Inferior parietal cortex (tissue), 1 donor: ENCODE measurements at regions not wholly inside any gene's neighbourhood (a gene's known extent, or its start where the extent isn't known, plus 50 kb on each side); places are given as distances from the start of the nearest gene placed in this dataset.

ENCODE experiments used
- DNase-seq: peaks from one replicate; pipeline ENCODE4 v3.0.0-alpha.2; 2016; ENCODE audit errors: extremely low spot score

DNA sequence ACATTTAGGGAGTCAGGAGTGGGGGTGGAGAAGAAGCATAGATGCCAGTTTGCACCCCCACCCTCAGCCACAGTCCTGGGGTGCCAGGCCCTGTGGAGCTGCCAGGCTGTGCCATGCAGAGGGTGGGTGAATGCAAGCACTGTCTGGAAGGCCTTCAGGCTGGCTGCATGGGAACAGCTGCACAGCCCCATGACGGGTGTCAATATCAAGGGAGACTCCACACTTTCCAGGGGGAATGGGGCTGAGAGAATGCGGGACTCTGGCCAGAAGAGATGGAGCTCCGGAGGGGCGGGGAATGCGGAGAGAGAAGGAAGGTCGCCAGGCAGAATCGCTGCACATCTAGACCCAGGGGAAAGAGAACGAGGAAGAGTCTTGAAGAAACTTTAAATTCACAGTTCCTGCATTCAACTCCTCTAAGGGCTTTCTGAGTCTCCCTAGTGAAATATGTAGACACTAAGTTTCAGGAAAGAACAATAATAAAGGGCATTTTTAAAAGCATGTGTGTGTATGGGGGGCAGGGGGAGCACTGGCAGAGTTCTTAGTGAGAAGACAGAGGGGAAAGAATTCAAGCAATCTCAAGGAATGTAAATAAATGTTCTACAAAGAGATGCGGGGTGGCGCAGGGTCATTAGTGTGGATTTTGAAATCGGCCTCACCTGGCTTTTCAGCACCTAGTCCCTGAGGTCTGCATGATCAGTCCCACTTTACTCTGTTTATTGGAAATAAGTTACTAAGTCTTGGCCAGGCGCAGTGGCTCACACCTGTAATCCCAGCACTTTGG lies 59.1 kb downstream of the BOD1 start:
- DNase-seq = peak; percentile 85

DNA sequence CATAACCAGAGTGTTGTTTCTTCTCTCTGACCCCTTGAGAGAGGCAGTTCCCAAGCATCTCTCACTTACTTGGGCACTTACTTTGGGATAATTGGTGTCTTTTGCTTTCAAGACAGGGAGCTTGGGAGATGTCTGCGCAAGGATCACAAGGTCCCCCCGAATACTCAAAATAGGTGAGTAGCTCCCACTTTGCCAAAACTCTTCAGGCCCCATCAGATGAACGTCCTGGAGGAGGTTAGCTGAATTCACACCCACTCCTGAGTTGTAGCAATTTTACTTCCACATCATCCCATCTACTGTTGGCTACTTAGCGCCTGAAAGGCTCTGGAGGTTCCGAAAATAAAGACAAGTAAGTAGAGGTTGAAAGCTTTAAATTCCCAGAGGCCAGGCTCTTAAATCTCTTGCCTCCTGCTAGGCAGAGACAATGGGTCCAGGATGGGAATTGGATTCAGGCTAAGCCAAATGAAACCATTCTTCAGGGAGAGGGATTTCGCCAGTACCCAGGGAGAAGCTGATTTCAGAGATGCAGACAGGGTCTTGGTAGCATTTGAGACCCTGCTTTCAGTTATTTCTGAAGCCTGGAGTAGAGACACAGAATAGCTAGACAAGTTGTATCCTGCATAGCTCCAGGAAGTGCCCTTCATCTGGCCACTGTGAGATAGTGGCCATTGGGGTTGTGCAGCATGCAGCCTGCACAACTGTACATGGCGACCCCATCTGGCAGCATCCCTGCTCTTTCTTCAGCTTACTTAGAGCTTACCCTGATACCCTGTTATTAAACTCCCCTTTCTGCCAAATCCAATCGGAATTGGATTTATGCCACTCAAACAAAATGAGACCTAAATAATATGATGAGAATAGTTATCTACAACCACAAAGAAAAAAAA lies 60.1 kb downstream of the BOD1 start:
- DNase-seq = peak; percentile 30

DNA sequence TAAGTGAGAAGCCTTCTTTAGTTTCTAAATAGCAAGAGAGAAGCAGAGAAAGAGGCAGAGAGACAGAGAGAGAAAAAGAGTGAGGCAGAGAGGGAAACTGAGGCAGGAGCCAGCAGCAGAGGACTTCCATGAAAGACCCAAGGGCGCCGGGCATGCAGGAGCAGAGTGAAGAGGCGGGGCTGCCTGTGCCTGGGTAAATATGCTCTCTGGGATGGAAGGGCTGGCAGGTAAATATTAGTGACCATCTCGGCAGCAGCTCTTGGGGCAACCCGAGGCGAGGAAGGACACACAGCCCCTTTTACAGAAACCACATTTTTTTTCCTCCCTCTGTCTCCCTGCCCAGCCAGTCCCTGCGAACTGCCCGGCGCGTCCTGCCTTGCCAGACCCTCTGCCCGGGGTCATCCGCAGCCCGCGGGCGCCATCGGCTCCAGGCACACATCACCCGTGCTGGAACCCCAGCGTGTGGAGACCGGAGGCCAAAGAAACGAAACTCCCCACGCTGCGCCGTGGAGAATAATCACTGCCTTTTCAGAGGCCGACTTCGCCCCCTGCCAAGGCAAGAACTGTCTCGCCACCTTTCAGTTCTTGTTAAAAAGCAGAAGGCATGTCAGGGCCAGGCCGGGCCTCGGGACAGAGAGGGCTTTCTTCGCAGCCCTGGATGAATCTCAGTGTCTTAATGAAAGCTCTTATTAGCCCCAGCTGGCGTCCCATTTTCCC lies 61.3 kb downstream of the BOD1 start:
- peak; percentile 47 for DNase-seq

DNA sequence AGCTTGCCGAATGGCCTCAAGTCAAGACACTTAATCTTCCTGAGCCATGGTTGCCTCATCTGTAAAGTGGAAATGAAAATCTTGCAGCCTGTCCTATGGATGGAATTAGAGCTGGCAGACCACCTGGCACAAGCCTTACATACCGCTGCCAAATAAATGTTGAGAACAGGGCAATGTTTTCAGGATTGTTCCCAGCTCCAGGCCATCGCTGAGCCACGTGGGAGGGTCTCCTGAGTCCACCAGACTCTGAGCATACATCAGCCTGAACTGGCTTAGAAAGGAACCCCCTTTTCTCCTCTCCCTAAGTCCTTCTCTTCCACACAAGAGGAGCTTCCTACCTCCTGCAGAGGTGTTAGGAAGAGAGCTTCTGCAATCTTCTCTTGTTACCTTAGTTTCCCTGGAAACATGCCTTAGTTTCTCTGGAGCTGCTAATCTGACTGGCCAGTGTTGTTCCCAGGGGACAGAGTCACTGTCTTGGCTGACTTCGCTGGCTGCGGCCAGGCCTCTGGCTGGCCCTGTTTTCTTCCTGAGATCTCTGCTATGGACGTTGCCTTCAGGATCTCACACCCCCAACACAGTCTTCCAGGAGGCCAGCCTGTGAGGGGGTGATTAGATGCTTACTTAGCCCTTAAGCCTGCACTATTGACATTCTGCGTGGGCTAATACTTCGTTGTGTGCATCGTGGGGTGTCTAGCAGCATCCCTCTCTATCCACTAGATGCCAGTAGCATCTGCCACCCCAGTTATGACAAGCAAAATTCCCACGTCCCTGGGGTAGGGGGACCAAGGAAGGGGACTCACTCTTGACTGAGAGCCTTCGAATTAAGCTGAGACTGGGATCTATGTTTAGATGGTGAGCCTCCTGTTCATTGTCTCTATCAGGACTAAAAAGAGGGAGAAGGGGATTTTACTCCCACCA lies 62.2 kb downstream of the BOD1 start:
- no peak for DNase-seq

DNA sequence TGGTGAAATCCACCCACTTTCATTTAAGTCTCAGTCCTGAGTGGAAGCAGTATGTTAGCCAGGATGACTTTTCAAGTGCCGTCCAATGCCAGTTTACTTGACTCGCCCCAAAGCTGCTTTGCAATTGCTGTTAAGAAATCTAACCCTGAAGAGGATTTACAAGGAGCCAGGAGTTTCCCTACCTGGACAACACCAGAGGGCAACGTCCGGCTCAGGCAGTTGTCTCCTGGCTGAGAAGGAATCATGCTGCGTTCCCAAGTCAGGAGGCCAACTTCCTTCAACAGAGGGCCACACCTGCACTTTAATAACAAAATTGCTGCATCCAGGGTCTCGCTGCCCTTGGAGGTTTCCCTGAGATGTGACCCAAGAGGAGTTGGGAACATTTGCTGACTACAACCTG lies 65.8 kb downstream of the BOD1 start:
- no peak for DNase-seq

DNA sequence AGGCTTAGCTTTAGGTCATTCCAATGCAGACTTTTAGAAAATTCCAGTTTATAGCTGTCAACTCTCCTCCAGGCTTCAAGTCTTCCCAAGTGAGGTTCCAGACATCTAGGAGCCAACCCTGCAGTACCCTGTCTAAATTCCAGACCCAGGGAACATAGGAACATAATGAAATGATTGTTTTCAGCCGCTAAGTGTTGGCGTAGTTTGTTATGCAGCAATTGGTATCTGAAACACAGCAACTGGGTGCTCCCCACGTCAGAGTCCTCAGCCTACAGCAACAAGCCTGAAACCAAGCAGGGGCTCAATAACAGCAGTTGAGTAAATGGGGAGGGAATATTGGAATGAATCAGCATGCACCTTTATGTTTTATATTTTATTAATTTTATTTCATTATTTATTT lies 66.8 kb downstream of the BOD1 start:
- DNase-seq = no peak

DNA sequence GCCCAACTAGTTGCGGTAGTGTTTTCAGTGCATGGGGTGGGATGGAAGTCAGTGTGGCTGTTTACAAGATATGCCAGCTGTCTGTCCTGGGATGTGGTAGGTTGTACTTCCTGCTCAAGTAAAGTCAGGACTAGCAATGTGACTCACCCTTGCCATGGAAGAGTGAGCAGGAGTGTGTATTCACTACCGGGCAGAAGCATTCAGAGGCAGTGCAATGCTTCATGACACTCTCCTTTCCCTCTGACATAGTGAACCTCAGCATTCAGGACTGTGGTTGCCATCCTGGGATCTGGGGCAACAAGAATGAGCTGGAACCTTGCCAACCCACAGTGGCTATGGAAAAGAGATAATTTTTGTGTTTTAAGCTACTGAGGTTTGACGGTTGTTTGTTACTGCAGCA lies 68.9 kb downstream of the BOD1 start:
- no peak for DNase-seq

DNA sequence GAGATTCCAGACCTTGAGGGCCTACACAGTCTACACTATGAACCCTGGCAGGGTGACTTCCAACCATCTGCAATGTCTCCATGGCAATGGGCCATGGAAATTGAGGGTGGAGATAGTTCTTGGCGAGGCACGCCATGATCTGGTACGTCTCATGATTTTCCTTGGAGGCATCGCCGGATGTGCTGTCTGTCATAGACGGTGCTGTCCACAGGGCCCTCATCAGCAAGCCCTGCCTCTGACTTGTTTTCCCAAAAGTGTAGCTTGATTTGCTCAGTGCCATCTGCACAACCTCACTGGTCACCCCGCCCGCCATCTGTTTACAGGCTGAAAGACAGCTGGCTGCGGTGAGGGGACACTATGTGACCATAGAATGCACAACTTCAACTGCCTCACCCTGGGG lies 73.5 kb downstream of the BOD1 start:
- no peak for DNase-seq

DNA sequence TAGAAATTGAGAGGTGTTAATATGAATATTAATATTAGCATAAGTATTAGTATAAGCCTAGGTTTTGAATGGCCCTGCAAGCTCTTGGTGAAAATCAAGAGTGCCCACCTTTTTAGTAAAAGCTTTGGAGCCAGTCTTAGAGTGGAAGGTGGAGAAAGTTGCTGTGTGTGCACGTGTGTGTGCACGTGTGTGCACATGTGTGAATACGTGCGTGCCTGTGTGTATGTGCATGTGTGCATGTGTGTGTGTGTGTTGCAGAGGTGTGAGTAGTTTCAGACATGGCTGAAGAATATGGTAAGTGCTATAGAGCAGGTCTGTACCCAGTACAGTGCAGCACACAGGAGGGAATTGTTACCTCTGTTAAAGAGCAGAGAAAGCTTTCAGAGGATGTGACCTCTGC lies 74.3 kb downstream of the BOD1 start:
- no peak for DNase-seq

DNA sequence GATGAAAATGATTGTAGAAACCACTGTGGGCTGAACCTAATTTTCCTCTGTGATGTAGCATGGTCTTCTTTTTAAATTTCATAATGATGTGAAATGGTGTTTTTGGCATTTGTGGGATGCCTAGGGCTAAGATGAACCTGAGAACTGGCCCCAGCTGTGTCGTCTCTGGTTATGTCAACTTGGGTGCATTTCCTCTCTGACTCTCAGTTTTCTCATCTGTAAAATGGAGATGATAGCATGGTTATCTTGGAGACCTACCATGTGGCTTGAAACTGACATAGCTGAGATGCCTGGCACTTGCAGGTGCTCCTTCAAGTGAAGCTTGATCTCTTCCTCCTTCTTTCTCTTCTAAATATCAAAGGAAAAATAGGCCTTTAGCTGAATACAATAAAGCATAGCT lies 77.8 kb downstream of the BOD1 start:
- no peak for DNase-seq

DNA sequence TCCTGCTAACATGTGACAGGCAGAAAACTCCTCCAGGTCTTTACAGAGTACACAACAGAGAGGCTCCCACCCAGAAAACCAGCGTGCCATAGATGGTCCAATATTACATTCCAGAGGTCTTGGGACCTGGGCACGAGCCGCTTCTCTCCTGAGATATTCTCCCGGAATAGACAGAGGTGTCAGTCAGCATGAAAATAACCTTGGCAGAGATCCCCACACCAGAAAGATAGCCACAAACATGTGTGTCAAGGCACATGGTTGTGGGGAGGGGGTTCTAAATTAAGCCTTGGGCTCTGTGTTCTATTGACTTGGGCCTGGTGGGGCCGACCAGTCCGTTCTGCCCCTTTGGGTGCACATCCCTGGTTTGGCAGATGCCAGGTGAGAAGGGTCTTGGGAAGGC lies 78.4 kb downstream of the BOD1 start:
- DNase-seq = no peak

DNA sequence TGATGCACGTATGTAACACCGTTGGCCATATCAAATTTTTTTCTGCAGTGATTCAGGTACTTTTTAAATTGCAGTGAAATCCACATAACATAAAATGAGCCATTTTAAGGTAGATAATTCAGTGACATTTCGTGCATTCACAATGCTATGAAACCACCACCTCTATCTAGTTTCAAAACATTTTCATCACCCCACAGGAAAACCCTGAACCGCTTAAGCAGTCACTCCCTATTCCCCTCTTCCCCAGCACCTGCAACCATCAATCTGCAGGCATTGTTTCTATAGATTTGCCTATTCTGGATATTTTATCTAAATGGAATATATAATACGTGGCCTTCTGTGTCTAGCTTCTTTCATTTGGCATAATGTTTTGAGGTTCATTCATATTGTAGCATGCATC lies 79.2 kb downstream of the BOD1 start:
- no peak for DNase-seq

DNA sequence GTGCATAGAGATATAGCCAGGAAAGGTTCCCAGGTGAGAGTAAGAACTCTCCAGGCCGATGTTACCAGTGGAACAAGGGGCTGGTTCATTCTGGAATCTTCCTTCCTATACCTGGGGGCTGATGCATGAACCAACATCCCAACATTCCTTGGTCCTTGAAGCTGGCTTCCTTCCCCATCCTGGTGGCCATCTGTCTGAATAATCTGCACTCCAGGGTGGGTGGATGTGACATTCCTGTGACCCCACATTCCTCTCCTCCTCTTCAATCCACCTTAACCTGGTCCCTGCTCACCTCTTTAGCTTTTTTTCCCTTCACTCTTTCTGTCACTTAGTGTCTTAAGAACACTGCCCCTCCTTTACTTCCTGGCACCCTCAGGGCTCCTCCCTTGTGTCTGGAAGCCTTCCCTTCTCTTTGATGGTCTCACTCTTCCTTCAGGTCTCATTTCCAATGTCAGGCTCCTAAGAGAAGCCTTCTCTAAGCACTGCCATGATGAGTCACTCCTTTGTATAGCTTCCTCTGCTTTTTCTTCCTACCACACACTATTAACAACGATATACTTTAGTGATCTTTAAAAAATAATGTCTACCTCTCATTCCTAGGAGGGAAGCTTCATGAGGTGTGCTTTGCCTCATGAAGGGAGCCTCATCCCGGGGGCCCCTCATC lies 80.3 kb downstream of the BOD1 start:
- no peak for DNase-seq

DNA sequence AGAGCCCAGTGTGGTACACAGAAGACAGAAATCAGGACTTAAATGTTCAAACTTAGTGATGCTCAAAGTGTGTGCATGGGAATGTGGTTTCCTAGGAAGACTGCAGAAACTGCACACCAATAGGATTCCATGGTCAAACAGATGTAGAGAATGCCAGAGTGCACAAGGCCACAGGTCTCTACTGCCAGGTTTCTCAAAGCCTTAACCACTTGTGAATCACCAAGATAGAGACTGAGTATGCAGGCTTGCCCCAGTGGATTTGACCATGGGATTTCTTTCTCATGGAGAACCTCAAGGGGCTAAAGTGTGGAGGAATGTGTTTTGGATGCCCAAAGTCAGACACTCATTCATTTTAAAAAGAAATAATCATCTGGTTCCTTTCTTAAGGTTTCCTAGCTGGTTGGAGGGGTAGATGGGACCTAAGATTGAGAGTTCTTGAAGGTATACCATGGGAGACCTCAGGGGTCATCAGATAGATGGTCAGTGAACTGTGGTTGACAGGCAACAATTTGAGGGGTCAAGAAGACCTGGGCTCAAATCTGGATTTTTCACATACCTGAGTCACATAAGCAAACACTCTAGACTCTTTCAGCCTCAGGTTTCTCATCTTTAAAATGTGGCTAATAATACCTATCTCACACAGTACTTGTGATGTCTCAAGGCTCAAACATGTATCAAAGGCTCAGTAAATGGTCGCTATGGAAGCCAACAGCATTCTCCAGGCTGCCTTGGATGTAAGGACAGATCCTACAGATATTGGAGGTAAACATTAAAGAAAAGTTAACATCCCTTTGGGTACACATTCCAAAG lies 81.1 kb downstream of the BOD1 start:
- no peak for DNase-seq

DNA sequence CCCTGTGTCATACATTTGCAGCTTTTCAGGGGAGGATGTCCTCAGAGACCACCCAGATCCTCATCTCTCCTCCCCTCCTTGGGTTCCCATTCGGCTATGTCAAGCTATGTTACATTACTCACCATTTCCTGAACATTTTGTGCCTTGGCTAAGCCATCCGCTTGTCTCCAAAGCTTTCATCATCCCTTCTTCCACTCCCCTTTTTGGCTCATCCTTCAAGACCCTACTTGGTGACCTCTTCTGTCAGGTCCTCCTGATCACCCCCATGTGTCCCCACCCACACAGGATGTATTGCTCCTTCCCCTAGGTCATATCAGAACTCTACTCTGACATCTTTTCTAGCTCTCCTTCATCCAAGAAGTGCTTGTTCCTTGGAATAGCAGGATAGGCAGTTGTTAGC lies 81.8 kb downstream of the BOD1 start:
- no peak for DNase-seq

DNA sequence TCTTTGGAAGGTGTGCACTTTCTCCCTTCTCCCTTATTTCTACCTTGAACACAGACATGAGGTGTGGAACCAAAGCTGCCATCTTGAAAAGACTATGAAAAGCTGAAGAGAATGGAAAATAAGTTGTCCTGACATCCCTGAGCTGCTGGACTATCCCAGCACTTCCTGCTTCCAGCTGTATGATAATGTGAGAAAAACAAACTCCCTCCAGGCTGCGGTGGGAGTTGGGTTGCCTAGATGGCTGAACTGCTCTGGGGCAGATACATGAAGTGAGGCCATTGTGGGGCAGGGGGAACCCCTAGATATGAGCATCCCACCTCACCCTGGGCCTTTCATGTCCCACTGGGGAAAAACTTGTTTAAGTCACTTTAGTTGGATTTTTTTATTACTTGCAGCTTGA lies 82.4 kb downstream of the BOD1 start:
- no peak for DNase-seq

DNA sequence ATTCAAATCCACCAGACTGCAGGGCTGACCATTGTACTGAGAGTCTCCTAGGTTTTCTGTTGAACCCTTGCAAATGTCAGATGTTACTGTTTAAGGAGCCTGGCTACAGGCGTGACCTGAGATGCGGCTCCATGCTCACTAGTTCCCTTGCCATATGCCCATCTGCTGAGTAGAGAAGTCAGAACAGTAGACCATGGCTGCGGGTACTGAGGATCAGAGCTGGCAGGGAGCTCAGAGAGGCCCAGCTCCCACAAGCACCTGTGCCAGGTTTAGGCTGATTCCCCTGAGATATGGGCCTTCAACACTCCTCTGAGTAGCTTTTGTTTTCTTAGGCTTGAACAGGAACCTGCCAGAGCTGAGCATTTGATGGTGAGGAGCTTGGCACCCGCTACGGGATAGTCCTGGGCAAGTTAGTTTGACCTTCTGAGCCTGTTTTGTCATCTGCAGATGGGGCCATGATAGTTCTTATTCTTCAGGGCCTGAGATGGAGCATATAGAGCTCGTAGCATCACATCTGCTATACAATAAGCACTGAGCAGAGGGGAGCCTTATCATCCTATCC lies 83.7 kb downstream of the BOD1 start:
- no peak for DNase-seq

DNA sequence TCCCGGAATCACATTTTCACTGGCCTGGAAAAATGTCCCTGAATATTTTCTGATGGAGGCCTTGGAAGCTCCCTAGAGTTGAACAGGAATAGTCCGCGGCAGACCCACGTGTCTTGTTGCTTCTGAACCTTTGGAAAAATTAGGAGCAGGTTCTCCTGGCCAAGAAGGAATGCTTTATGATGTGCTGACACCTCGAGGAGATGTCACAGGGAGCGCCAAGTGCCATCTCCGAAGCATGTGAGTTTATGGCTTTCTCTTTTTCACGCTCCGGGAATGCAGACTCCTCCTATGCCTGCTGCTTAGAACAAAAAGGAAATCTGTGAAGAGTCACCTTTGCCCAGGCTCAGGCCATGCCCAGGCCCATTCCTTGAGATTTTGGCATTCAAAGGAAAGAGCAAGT lies 84.6 kb downstream of the BOD1 start:
- no peak for DNase-seq

DNA sequence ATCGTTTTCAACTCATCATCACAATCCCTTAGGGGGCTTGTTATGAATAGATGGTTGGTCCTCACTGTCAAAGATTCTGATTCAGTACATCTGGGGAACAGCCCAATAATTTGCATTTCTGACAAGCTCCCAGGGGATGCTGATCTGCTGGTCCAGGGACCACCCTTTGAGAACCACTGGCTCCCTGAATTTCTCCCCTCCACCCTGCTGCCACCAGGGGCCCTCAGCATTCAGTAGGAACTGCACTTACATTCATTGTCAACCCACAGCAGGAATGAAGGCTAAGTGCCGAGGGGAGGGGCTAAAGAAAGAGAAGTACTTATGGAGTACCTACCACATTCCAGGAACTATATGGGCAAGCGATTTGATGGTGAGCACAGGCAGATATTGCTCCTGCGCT lies 85.9 kb downstream of the BOD1 start:
- no peak for DNase-seq

DNA sequence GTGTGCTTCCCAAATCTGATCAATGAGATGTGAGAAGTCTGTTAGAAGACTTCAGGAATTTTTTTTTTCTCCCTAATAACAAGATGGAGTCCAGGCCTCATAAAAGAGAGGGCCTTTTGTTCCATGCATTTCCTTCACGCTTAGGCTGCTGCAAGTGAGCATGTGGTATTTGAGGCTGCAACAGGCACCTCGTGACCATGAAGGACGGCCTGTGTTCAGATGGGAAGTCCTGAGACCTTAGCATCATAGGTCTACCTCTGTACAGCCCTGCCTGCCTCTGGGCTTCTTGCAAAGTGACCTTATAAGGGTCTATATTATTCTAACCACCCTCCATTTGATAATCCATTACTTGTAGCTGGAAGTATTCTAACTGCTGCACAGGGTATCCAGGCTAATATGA lies 86.6 kb downstream of the BOD1 start:
- DNase-seq = no peak
